Brain microvascular endothelial cell (primary cell): ENCODE measurements at regions not wholly inside any gene's neighbourhood (a gene's known extent, or its start where the extent isn't known, plus 50 kb on each side); places are given as distances from the start of the nearest gene placed in this dataset.
A peak's percentile ranks its signal among the peaks of the same experiment; 100 is the strongest.

Source experiments
- DNase-seq: peaks from one replicate; pipeline ENCODE4 v3.0.0-alpha.2; 2020
- H3K27ac ChIP-seq: fragments of 250-450 bp; sonication (Bioruptor Pico); 2 replicates; pipeline ENCODE4 v1.5.1; 2020; ENCODE audit warnings: mild to moderate bottlenecking, moderate library complexity
- H3K27me3 ChIP-seq: fragments of 250-450 bp; sonication (Bioruptor Pico); replicated peaks from 2 replicates; pipeline ENCODE4 v1.5.1; 2020; ENCODE audit warnings: mild to moderate bottlenecking
- H3K36me3 ChIP-seq: fragments of 250-450 bp; sonication (Bioruptor Pico); replicated peaks from 2 replicates; pipeline ENCODE4 v1.5.1; 2020; ENCODE audit warnings: mild to moderate bottlenecking
- H3K4me3 ChIP-seq: 2 replicates; pipeline ENCODE4 v1.5.1; 2011; ENCODE audit warnings: low read depth, mild to moderate bottlenecking, control low read depth, low read length, moderate library complexity
- in situ Hi-C: cut with HindIII; loops from 2 replicates; pipeline ENCODE4 v1.10.0; 2017; ENCODE audit warnings: low sequenced_read_pairs, low pct_ligation_motif_present
- TF ChIP-seq, protein P1 (sequence below): IDR thresholded peaks from 2 replicates; pipeline ENCODE4 v1.5.1; 2011; ENCODE audit warnings: low read depth, mild to moderate bottlenecking, moderate library complexity, low read length, control low read depth, inconsistent platforms; ENCODE audit errors: missing control alignments

GRCh38 chr16:79777679-79778078 lies 177.1 kb upstream of the MAF start:
- no peak overlapping the region for H3K4me3 ChIP-seq
- H3K36me3 ChIP-seq = no peaks in the 10 kb centered on the region
- in situ Hi-C loops = no loop called here
- no peaks in the 10 kb centered on the region for H3K27me3 ChIP-seq
- no peak for DNase-seq
- H3K27ac ChIP-seq = no peak overlapping the region
- TF ChIP-seq, protein P1, sequence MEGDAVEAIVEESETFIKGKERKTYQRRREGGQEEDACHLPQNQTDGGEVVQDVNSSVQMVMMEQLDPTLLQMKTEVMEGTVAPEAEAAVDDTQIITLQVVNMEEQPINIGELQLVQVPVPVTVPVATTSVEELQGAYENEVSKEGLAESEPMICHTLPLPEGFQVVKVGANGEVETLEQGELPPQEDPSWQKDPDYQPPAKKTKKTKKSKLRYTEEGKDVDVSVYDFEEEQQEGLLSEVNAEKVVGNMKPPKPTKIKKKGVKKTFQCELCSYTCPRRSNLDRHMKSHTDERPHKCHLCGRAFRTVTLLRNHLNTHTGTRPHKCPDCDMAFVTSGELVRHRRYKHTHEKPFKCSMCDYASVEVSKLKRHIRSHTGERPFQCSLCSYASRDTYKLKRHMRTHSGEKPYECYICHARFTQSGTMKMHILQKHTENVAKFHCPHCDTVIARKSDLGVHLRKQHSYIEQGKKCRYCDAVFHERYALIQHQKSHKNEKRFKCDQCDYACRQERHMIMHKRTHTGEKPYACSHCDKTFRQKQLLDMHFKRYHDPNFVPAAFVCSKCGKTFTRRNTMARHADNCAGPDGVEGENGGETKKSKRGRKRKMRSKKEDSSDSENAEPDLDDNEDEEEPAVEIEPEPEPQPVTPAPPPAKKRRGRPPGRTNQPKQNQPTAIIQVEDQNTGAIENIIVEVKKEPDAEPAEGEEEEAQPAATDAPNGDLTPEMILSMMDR = no peak

DNA sequence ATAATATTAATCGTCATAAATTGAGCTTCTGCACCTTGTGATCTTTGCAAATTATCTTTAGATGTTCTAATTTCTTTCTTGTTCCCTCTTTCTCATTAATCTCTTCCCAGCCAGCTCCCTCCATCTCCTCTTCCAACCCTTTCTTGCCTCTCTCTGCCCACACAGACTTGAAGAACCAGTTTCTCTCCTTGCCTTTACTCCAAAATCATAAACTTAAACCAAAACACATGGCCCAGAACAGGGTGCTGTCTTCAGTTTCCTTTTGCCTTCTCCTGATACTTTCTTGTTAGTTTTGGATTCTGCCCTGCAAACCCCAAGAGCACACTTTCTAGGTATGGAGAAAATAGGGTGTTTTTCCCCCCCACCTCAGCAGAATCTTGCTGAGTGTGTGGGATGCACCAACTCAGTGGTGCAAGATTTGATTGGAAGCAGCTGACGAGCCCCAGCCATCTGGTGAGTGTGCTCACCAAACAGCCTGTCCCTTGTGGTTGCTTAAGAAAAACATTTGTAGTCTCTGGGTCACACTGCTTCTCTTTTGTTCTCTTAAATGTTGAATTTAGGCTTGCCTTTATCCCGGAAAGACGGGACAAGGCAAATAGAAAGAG lies 175.8 kb upstream of the MAF start:
- TF ChIP-seq, protein P1 = peak; percentile 49
- in situ Hi-C loops = no loop called here
- Histone ChIP-seq H3K27ac (no peak overlapping the region), H3K36me3 (no peaks in the 10 kb centered on the region), H3K4me3 (no peak overlapping the region), H3K27me3 (no peaks in the 10 kb centered on the region)
- peak; percentile 49 for DNase-seq

GRCh38 chr16:79772784-79773183 lies 172.2 kb upstream of the MAF start:
- DNase-seq = no peak
- Histone ChIP-seq H3K4me3 (no peak overlapping the region), H3K27ac (no peak overlapping the region), H3K36me3 (no peaks in the 10 kb centered on the region), H3K27me3 (no peaks in the 10 kb centered on the region)
- TF ChIP-seq, protein P1 = no peak
- in situ Hi-C loops = no loop called here

- TF ChIP-seq, protein P1 = no peak
- Histone ChIP-seq H3K27ac (no peak overlapping the region), H3K36me3 (no peaks in the 10 kb centered on the region), H3K27me3 (no peaks in the 10 kb centered on the region), H3K4me3 (no peak overlapping the region)
- in situ Hi-C loops = no loop called here
- DNase-seq = no peak
Measured at GRCh38 chr16:79772048-79772447, 171.5 kb upstream of the MAF start.

- H3K27me3 ChIP-seq = no peaks in the 10 kb centered on the region
- H3K4me3 ChIP-seq = peak overlapping the region; percentile 76
- TF ChIP-seq, protein P1 = no peak
- peak overlapping the region; percentile 79 for H3K27ac ChIP-seq
- in situ Hi-C loops = no loop called here
- DNase-seq = peak; percentile 76
- H3K36me3 ChIP-seq = no peaks in the 10 kb centered on the region
Measured at GRCh38 chr16:79770244-79771064, 169.9 kb upstream of the MAF start.
